Neutrophil (primary cell): ENCODE measurements at regions not wholly inside any gene's neighbourhood (a gene's known extent, or its start where the extent isn't known, plus 50 kb on each side); places are given as distances from the start of the nearest gene placed in this dataset.

Experiments used
- H3K27ac ChIP-seq: fragments of 200-600 bp; sonication (generic); 2 replicates; pipeline ENCODE4 v1.5.1; 2016; ENCODE audit warnings: mild to moderate bottlenecking, moderate library complexity
- H3K27me3 ChIP-seq: fragments of 200-600 bp; sonication (generic); 2 replicates; pipeline ENCODE4 v1.6.0; 2016; ENCODE audit warnings: mild to moderate bottlenecking
- H3K36me3 ChIP-seq: fragments of 200-600 bp; sonication (generic); 2 replicates; pipeline ENCODE4 v1.5.1; 2017
- H3K4me1 ChIP-seq, 2 experiments: fragments of 200-600 bp in 1 of 2; sonication (generic) in 1 of 2; 1 replicate in 1 of 2; 2 replicates in 1 of 2; pipeline versions ENCODE4 v1.5.1 to v1.6.1; 2013 to 2016; ENCODE audit warnings: low read depth in 1 of 2, low read length in 1 of 2, mild to moderate bottlenecking in 1 of 2, moderate library complexity in 1 of 2; ENCODE audit not compliant: control insufficient read depth in 1 of 2, insufficient read depth in 1 of 2
- H3K4me3 ChIP-seq, 2 experiments: fragments of 200-600 bp in 1 of 2; sonication (generic) in 1 of 2; 1 replicate in 1 of 2; 2 replicates in 1 of 2; pipeline ENCODE4 v1.5.1; 2013 to 2016; ENCODE audit warnings: low read depth in 1 of 2, low read length in 1 of 2, mild to moderate bottlenecking in 1 of 2, moderate library complexity in 1 of 2
- H3K9me3 ChIP-seq: fragments of 200-600 bp; sonication (generic); 2 replicates; pipeline ENCODE4 v1.5.1; 2016
- TF ChIP-seq, protein P1 (sequence below): fragments of 200-600 bp; sonication (generic); IDR thresholded peaks from 2 replicates; pipeline ENCODE4 v1.5.1; 2016; ENCODE audit warnings: antibody characterized with exemption

DNA sequence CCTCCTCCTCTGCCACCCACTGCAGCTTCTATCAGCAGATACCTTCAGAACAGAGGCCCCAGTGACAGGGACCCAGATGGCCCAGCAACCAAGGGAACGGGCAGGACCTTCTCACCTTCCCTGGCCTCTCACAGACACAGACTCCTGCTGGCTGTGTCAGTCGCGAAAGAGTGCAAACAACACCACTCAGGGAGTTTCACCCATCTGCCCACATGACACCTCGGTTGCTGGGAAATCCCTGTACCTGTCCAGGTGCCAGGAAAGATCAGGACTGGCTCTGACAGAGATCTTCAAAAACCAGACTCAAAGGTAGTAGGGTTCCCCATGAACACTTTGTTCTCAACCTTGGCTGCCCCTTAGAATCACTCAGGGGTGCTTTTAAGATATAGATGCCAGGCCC is 83.5 kb upstream of the HIVEP3 start:
- TF ChIP-seq, protein P1, sequence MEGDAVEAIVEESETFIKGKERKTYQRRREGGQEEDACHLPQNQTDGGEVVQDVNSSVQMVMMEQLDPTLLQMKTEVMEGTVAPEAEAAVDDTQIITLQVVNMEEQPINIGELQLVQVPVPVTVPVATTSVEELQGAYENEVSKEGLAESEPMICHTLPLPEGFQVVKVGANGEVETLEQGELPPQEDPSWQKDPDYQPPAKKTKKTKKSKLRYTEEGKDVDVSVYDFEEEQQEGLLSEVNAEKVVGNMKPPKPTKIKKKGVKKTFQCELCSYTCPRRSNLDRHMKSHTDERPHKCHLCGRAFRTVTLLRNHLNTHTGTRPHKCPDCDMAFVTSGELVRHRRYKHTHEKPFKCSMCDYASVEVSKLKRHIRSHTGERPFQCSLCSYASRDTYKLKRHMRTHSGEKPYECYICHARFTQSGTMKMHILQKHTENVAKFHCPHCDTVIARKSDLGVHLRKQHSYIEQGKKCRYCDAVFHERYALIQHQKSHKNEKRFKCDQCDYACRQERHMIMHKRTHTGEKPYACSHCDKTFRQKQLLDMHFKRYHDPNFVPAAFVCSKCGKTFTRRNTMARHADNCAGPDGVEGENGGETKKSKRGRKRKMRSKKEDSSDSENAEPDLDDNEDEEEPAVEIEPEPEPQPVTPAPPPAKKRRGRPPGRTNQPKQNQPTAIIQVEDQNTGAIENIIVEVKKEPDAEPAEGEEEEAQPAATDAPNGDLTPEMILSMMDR, result no peak
- Histone ChIP-seq H3K27me3 (no peaks in the 10 kb centered on the region), H3K27ac (no peak overlapping the region), H3K4me3 (no peak overlapping the region), H3K9me3 (no peaks in the 10 kb centered on the region), H3K4me1 (no peaks in the 10 kb centered on the region), H3K36me3 (no peaks in the 10 kb centered on the region)

DNA sequence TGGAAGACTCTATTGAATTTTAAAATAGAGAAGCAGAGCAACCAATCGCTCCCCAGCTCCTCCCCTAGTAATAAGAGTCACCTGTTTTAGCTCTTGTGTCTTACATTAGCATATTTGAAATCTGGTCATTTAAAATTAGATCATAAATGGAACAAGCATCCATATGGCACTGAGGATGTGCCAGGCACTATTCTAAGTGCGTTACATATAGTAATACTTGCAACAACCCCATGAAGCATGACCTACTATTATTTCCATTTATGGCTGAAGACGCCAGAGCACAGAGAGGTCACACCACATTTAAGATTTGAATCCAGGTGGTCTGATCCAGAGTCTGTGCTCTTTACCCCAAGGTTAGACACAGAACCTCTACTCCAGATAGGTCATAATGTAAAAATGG is 82.0 kb upstream of the HIVEP3 start:
- TF ChIP-seq, protein P1, result no peak
- no peak overlapping the region for H3K4me3 ChIP-seq
- no peaks in the 10 kb centered on the region for H3K4me1 ChIP-seq
- H3K27me3 ChIP-seq, result no peaks in the 10 kb centered on the region
- no peaks in the 10 kb centered on the region for H3K9me3 ChIP-seq
- H3K36me3 ChIP-seq, result no peaks in the 10 kb centered on the region
- H3K27ac ChIP-seq, result no peak overlapping the region

- H3K27me3 ChIP-seq, result no peaks in the 10 kb centered on the region
- TF ChIP-seq, protein P1, result no peak
- no peak overlapping the region for H3K27ac ChIP-seq
- no peaks in the 10 kb centered on the region for H3K4me1 ChIP-seq
- H3K36me3 ChIP-seq, result no peaks in the 10 kb centered on the region
- no peaks in the 10 kb centered on the region for H3K9me3 ChIP-seq
- no peak overlapping the region for H3K4me3 ChIP-seq
Measured at GRCh38 chr1:41999884-42000283, 81.2 kb upstream of the HIVEP3 start.

DNA sequence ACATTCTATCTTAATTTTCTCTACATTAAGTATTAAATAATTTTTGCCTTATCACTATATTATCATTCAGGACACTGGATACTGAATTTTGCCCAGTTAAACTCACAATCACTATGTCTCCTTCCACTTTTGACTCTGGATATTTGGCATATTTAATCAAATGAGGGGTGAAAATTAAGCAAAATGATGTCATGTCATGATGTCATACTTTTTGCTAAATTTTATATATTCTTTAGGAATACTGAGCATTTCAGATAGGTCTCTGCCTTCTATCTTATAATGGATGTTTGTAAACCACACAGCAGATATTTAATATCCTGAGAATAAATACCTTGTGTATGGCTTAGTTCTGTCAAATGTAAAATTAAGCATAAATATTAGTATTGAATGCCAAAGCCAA is 79.5 kb upstream of the HIVEP3 start:
- TF ChIP-seq, protein P1, result no peak
- no peaks in the 10 kb centered on the region for H3K9me3 ChIP-seq

GRCh38 chr1:41997153-41997552 is 78.4 kb upstream of the HIVEP3 start:
- TF ChIP-seq, protein P1, result no peak
- no peaks in the 10 kb centered on the region for H3K9me3 ChIP-seq
- no peaks in the 10 kb centered on the region for H3K4me1 ChIP-seq
- H3K27ac ChIP-seq, result no peak overlapping the region
- H3K36me3 ChIP-seq, result no peaks in the 10 kb centered on the region
- H3K27me3 ChIP-seq, result no peaks in the 10 kb centered on the region
- no peak overlapping the region for H3K4me3 ChIP-seq

More for the DNA sequence above, 79.5 kb upstream of the HIVEP3 start:
- no peaks in the 10 kb centered on the region for H3K4me1 ChIP-seq
- H3K36me3 ChIP-seq, result no peaks in the 10 kb centered on the region
- H3K4me3 ChIP-seq, result no peak overlapping the region
- no peaks in the 10 kb centered on the region for H3K27me3 ChIP-seq
- H3K27ac ChIP-seq, result no peak overlapping the region
